ENCODE measurements at regions not wholly inside any gene's neighbourhood (a gene's known extent, or its start where the extent isn't known, plus 50 kb on each side); places are given as distances from the start of the nearest gene placed in this dataset.
"Not testable (repeated sequence)": the region's sequence is repeated elsewhere in the genome, so short reads cannot be mapped to it uniquely, and the experiment has no call there.

- not testable (repeated sequence) for TF ChIP-seq POLR2A (IDR thresholded peaks at IDR 0.05; ENCODE audit: low read length); GATA1 (IDR thresholded peaks at IDR 0.05; ENCODE audit: low read depth, low read length)
Measured at GRCh38 chr2:87424763-87425154, 323.1 kb upstream of the PLGLB2 start.
